ENCODE measurements at regions not wholly inside any gene's neighbourhood (a gene's known extent, or its start where the extent isn't known, plus 50 kb on each side); places are given as distances from the start of the nearest gene placed in this dataset.

DNA sequence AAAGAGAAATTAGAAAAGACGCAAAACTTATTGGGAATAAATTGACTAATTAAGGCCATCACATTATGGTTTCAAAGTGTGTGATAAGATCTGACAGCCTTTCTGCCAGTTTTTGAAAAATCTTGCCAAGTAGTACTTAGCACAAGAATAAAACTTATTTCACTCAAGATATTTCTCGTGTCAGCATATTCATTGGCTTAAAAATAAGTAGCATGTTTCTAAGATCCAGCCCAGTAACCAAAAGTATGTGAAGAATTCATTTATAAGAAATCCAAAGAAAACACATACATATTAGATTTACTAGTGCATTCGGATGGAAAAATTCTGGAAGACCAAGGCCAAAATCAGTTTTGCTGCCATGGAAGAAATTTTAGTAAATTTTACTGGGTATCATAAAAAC lies 1135.0 kb downstream of the GALC start:
- no peak for TF ChIP-seq CTCF (IDR thresholded peaks at IDR 0.05; ENCODE audit: low read length)
- TF ChIP-seq EZH2phosphoT487 (IDR thresholded peaks at IDR 0.05; ENCODE audit: low read length), result no peak
- no peak for TF ChIP-seq EZH2 (optimal IDR thresholded peaks at IDR 0.05; ENCODE audit: low read depth, low read length)
